Stromal cell of bone marrow (primary cell): ENCODE measurements at regions not wholly inside any gene's neighbourhood (a gene's known extent, or its start where the extent isn't known, plus 50 kb on each side); places are given as distances from the start of the nearest gene placed in this dataset.

Experiments used
- DNase-seq: peaks from one replicate; pipeline ENCODE4 v3.0.0-alpha.2; 2012; ENCODE audit warnings: low read depth

- no peak for DNase-seq
Observed at GRCh38 chrX:20477219-20477618, 210.5 kb upstream of the RPS6KA3 start.

GRCh38 chrX:20472620-20473258 lies 206.0 kb upstream of the RPS6KA3 start:
- DNase-seq = no peak

GRCh38 chrX:20472148-20472547 lies 205.4 kb upstream of the RPS6KA3 start:
- no peak for DNase-seq

- no peak for DNase-seq
Observed at GRCh38 chrX:20471483-20471882, 204.8 kb upstream of the RPS6KA3 start.

GRCh38 chrX:20463296-20464075 lies 196.8 kb upstream of the RPS6KA3 start:
- no peak for DNase-seq

- DNase-seq = peak; percentile 37
Observed at GRCh38 chrX:20461576-20461975, 194.9 kb upstream of the RPS6KA3 start.

GRCh38 chrX:20461002-20461401 lies 194.3 kb upstream of the RPS6KA3 start:
- no peak for DNase-seq

GRCh38 chrX:20459410-20460350 lies 193.0 kb upstream of the RPS6KA3 start:
- DNase-seq = no peak

GRCh38 chrX:20456971-20457370 lies 190.3 kb upstream of the RPS6KA3 start:
- no peak for DNase-seq

- DNase-seq = no peak
Observed at GRCh38 chrX:20455001-20455400, 188.3 kb upstream of the RPS6KA3 start.

GRCh38 chrX:20454117-20454516 lies 187.4 kb upstream of the RPS6KA3 start:
- DNase-seq = no peak

GRCh38 chrX:20452487-20452886 lies 185.8 kb upstream of the RPS6KA3 start:
- DNase-seq = no peak

GRCh38 chrX:20451929-20452328 lies 185.2 kb upstream of the RPS6KA3 start:
- DNase-seq = no peak

- no peak for DNase-seq
Observed at GRCh38 chrX:20445109-20445508, 178.4 kb upstream of the RPS6KA3 start.

- DNase-seq = peak; percentile 39
Observed at GRCh38 chrX:20442597-20442996, 175.9 kb upstream of the RPS6KA3 start.

GRCh38 chrX:20441123-20441522 lies 174.4 kb upstream of the RPS6KA3 start:
- DNase-seq = no peak

GRCh38 chrX:20438871-20439526 lies 172.3 kb upstream of the RPS6KA3 start:
- no peak for DNase-seq

GRCh38 chrX:20437683-20438082 lies 171.0 kb upstream of the RPS6KA3 start:
- no peak for DNase-seq

GRCh38 chrX:20435913-20436312 lies 169.2 kb upstream of the RPS6KA3 start:
- no peak for DNase-seq

- no peak for DNase-seq
Observed at GRCh38 chrX:20434986-20435385, 168.3 kb upstream of the RPS6KA3 start.

GRCh38 chrX:20433388-20433775 lies 166.7 kb upstream of the RPS6KA3 start:
- no peak for DNase-seq

- no peak for DNase-seq
Observed at GRCh38 chrX:20432746-20433387, 166.2 kb upstream of the RPS6KA3 start.
